Dedifferentiated amniotic fluid mesenchymal stem cell (primary cell): ENCODE measurements at regions not wholly inside any gene's neighbourhood (a gene's known extent, or its start where the extent isn't known, plus 50 kb on each side); places are given as distances from the start of the nearest gene placed in this dataset.

Experiments
- DNase-seq: peaks from one replicate; pipeline ENCODE4 v3.0.0-alpha.2; 2016; ENCODE audit errors: extremely low spot score

DNA sequence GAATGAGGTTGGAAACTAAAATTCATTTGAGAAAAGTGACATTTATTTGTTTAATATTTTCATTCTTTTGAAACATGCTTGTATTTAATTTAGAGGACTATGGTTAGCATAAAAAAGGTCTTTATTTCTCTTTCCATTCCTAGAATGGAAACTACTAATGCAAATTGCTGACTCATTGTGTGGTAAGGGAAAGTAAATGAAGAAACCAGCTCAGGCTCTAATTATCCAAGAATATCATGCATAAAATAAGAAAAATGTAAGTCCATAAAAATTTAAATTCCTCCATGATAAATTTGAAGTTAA, 777.0 kb upstream of the SLITRK1 start:
- DNase-seq: no peak

- no peak for DNase-seq
Measured at GRCh38 chr13:84658491-84659358, 776.5 kb upstream of the SLITRK1 start.

- DNase-seq: no peak
Measured at GRCh38 chr13:84655677-84656076, 773.4 kb upstream of the SLITRK1 start.

- no peak for DNase-seq
Measured at GRCh38 chr13:84654654-84655275, 772.5 kb upstream of the SLITRK1 start.

DNA sequence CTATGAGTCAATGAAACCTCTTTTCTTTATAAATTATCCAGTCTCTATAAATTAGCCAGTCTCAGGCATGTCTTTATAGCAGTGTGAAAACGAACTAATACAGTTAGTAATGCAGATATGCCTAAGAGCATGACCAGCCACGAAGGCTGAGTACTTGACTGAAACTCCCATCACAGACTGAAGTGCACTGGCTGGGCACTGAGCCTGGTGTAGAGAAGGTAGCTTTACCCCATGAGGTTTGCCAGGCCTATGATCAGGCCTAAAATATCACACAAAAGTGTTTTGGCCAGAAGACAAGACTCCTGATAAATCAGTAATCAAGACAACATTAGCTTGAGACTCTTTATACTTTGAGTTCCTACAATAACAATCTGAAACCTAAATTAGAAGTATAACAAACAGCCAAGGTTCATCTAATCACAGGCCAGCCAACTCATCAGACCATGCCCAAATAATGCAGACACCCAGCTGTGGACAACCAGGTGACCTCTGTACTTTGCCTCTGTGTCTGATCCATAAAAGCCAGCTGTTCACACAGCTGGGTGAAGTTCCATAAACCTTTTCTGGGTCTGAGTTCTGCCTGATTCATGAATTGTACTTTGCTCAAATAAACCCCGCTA, 771.8 kb upstream of the SLITRK1 start:
- DNase-seq: no peak

DNA sequence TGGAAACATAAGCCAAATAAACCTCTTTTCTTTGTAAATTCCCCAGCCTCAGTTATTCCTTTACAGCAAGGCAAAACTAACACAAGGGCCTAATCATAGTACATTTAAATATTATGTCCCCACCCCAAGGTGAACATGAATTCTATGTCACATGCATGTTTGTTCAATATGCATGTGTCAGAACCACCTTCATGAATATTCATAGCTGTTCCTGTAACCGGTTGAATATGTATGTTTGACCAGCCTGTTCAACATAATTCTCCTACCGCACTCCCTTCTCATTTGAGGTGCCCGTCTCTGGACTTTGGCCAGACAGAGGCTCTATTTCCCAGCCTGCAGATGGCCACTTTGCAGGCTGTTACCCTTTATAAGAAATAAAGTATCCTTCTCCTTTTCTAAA, 769.4 kb upstream of the SLITRK1 start:
- DNase-seq: no peak

DNA sequence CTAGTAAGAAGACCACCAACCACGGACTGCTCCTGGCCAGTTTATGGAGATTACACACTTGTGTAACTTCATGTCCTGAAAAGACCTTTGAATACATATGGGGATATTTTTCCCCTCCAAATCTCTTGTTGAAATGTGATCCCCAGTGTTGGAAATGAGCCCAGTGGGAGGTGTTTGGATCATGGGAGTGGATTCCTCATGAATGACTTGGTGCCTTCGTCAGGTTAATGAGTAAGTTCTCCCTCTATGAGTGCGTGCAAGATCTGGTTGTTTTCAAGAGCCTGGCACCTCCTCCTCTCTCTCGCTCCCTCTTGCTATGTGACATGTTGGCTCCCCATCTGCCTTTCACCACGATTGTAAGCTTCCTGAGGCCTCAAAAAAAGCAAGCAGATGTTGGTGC, 769.0 kb upstream of the SLITRK1 start:
- no peak for DNase-seq

- DNase-seq: no peak
Measured at GRCh38 chr13:84649853-84650252, 767.6 kb upstream of the SLITRK1 start.

GRCh38 chr13:84648069-84648640, 765.9 kb upstream of the SLITRK1 start:
- DNase-seq: peak; percentile 47

DNA sequence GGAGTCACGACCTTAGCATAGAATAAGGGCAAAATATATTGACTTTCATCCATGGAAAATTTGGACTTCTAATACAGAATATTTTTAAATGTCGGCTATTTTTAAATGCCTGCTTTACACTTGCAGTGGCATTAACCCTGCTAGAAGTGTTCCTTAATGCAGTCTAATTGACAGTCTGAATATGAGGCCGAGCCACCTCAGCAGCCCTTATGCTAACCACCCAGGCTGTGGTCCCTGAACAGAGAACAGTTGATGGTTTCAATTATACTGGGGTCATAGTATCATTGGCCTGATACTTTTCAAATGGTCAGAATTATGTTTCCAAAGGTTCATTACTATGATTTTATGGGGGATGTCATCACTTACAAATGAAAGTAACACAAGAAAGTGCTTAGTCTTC, 764.7 kb upstream of the SLITRK1 start:
- DNase-seq: no peak

GRCh38 chr13:84645196-84646012, 763.1 kb upstream of the SLITRK1 start:
- DNase-seq: peak; percentile 81

GRCh38 chr13:84641491-84641890, 759.2 kb upstream of the SLITRK1 start:
- DNase-seq: no peak

DNA sequence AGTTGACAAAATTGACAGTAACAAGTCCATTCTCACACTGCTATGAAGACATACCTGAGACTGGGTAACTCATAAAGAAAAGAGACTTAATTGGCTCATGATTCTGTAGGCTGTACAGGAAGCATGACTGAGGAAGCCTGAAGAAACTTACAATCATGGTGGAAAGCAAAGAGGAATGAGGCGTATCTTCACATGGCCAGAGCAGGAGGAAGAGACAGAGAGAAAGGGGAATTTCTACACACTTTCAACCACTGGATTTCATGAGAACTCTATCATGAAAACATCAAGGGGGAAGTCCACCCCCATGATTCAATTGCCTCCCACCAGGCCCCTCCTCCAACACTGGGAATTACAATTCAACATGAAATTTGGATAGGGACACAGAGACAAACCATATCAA, 758.4 kb upstream of the SLITRK1 start:
- no peak for DNase-seq

DNA sequence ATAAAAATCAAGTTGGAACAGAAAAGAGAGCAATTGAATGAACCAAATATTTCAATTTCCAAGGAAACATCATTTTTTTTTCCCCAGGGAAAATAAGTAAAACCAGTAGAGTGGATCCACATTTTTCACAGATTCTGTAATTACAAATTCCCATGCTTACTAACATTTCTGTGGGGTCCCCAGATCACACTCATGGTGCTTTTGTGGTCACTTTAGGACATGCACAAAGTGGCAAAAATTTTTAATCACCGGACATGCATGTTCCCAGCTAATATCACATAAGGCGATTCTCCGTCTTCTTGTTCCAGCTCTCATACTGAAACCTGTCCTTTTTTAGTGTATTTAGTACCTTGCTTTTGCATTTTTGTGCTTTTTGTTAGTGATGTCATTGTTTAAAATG, 748.2 kb upstream of the SLITRK1 start:
- no peak for DNase-seq

- DNase-seq: no peak
Measured at GRCh38 chr13:84616864-84617263, 734.6 kb upstream of the SLITRK1 start.

- DNase-seq: no peak
Measured at GRCh38 chr13:84609716-84610115, 727.4 kb upstream of the SLITRK1 start.

- peak; percentile 85 for DNase-seq
Measured at GRCh38 chr13:84607261-84608013, 725.2 kb upstream of the SLITRK1 start.

- DNase-seq: no peak
Measured at GRCh38 chr13:84606616-84607015, 724.3 kb upstream of the SLITRK1 start.

GRCh38 chr13:84605927-84606326, 723.7 kb upstream of the SLITRK1 start:
- DNase-seq: no peak

DNA sequence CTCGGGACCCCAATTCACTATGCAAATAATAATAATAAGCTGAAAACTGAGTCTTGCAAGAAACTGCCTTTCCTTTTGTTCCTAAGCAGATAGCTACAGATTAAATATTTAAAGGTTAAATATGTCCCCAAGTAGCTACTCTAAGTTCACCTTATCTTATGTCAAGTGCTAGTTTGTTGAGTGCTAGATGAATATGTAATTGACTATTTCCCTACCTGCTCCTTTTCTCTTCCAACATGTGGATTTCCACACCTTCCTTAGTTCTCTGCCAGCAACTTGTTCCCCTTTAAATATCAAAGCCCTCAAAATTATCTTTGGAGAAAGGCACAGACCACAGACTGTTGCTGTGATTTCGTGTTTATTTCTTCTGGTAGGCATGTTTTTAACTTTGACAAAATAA, 709.2 kb upstream of the SLITRK1 start:
- no peak for DNase-seq

- no peak for DNase-seq
Measured at GRCh38 chr13:84590663-84591062, 708.4 kb upstream of the SLITRK1 start.
